CD4-positive, alpha-beta T cell treated with Interleukin-6 at 100 ng/mL for 8 hours (primary cell): ENCODE measurements at regions not wholly inside any gene's neighbourhood (a gene's known extent, or its start where the extent isn't known, plus 50 kb on each side); places are given as distances from the start of the nearest gene placed in this dataset.

ENCODE experiments used
- DNase-seq: peaks from one replicate; pipeline ENCODE4 v3.0.0-alpha.2; 2020; ENCODE audit warnings: mixed read lengths, low spot score

- no peak for DNase-seq
These were observed 163.8 kb upstream of the KLF14 start for GRCh38 chr7:130897515-130898419.

- DNase-seq, result no peak
These were observed 165.1 kb upstream of the KLF14 start for GRCh38 chr7:130899071-130899560.

GRCh38 chr7:130899638-130900401 is 165.8 kb upstream of the KLF14 start:
- no peak for DNase-seq

- DNase-seq, result no peak
These were observed 166.6 kb upstream of the KLF14 start for GRCh38 chr7:130900471-130901076.

GRCh38 chr7:130901209-130901783 is 167.3 kb upstream of the KLF14 start:
- DNase-seq, result no peak

GRCh38 chr7:130902755-130903357 is 168.8 kb upstream of the KLF14 start:
- no peak for DNase-seq

- DNase-seq, result no peak
These were observed 169.5 kb upstream of the KLF14 start for GRCh38 chr7:130903358-130903974.

- DNase-seq, result no peak
These were observed 170.2 kb upstream of the KLF14 start for GRCh38 chr7:130904031-130904757.

GRCh38 chr7:130904792-130905191 is 170.8 kb upstream of the KLF14 start:
- no peak for DNase-seq

GRCh38 chr7:130906575-130906974 is 172.6 kb upstream of the KLF14 start:
- no peak for DNase-seq

GRCh38 chr7:130907439-130907838 is 173.4 kb upstream of the KLF14 start:
- no peak for DNase-seq

- no peak for DNase-seq
These were observed 174.5 kb upstream of the KLF14 start for GRCh38 chr7:130908345-130909160.

- no peak for DNase-seq
These were observed 175.3 kb upstream of the KLF14 start for GRCh38 chr7:130909161-130909836.

- no peak for DNase-seq
These were observed 176.1 kb upstream of the KLF14 start for GRCh38 chr7:130909881-130910672.

GRCh38 chr7:130910949-130911944 is 177.2 kb upstream of the KLF14 start:
- DNase-seq, result no peak

GRCh38 chr7:130912082-130912861 is 178.3 kb upstream of the KLF14 start:
- DNase-seq, result no peak
